Endothelial cell of umbilical vein (primary cell): ENCODE measurements at regions not wholly inside any gene's neighbourhood (a gene's known extent, or its start where the extent isn't known, plus 50 kb on each side); places are given as distances from the start of the nearest gene placed in this dataset.

Source experiments
- BruUV-seq: library from RNA; stranded (reverse); fragments of 400-500 nt; replicated peaks from 2 replicates; lab custom pipeline; 2021; lab: Mats Ljungman, UMichigan
- CTCF ChIA-PET: fragments of 300-600, 350-600 bp; sonication (Branson Sonifier 250); formaldehyde crosslinking; loops from one replicate; lab custom pipeline; 2021; ENCODE audit warnings: antibody characterized with exemption, inconsistent platforms; lab: Charles Lee
- POLR2A ChIA-PET: fragments of 300-600, 350-600 bp; sonication (Branson Sonifier 250); formaldehyde crosslinking; loops from one replicate; lab custom pipeline; 2021; ENCODE audit warnings: antibody characterized with exemption, inconsistent platforms; lab: Charles Lee
- DNase-seq: peaks from one replicate; pipeline ENCODE4 v3.0.0-alpha.2; 2011; ENCODE audit warnings: low read depth, low spot score
- FAIRE-seq: peaks from 2 replicates; lab custom pipeline; 2011; peaks lifted over from hg19 to GRCh38; lab: Jason Lieb, UNC
- H2AFZ ChIP-seq: 2 replicates; pipeline ENCODE4 v1.6.0; 2012; ENCODE audit warnings: low read depth, low read length, control low read depth, inconsistent platforms
- H3K27ac ChIP-seq: 2 replicates; pipeline ENCODE4 v1.5.1; 2011; ENCODE audit warnings: low read depth, mild to moderate bottlenecking, control low read depth, low read length, moderate library complexity; ENCODE audit not compliant: insufficient read depth
- H3K27me3 ChIP-seq, 2 experiments: 2 replicates each; pipeline versions ENCODE4 v1.6.0 to v1.6.1; 2011; ENCODE audit warnings: low read length in 2 of 2, mixed read lengths in 1 of 2; ENCODE audit not compliant: control insufficient read depth in 2 of 2, insufficient read depth in 2 of 2
- H3K36me3 ChIP-seq, 2 experiments: 2 replicates in 1 of 2; 3 replicates in 1 of 2; pipeline ENCODE4 v1.5.1; 2011; ENCODE audit warnings: low read length in 2 of 2, mild to moderate bottlenecking in 1 of 2, moderate library complexity in 1 of 2; ENCODE audit not compliant: control insufficient read depth in 2 of 2, insufficient read depth in 2 of 2; ENCODE audit errors: extremely low read depth in 1 of 2
- H3K4me1 ChIP-seq: 3 replicates; pipeline ENCODE4 v1.5.1; 2011; ENCODE audit warnings: mild to moderate bottlenecking, low read length; ENCODE audit not compliant: control insufficient read depth, insufficient read depth; ENCODE audit errors: extremely low read depth
- H3K4me2 ChIP-seq: 2 replicates; pipeline ENCODE4 v1.6.1; 2011; ENCODE audit warnings: low read length, control low read depth, mixed read lengths; ENCODE audit not compliant: insufficient read depth
- H3K4me3 ChIP-seq, 3 experiments: fragments of 200-600 bp in 1 of 3; sonication (generic), shearing (Covaris generic) in 1 of 3; replicated peaks in 1 of 3; 2 replicates each; pipeline ENCODE4 v1.5.1; 2011 to 2016; ENCODE audit warnings: control low read depth in 3 of 3, low read length in 3 of 3, mild to moderate bottlenecking in 2 of 3, inconsistent platforms in 1 of 3, low read depth in 1 of 3, moderate library complexity in 1 of 3; ENCODE audit not compliant: insufficient read depth in 1 of 3
- H3K79me2 ChIP-seq: 2 replicates; pipeline ENCODE4 v1.6.0; 2012; ENCODE audit warnings: low read length, inconsistent platforms; ENCODE audit not compliant: control insufficient read depth, insufficient read depth
- H3K9ac ChIP-seq: replicated peaks from 2 replicates; pipeline ENCODE3; 2011; ENCODE audit warnings: low read length, control low read depth; ENCODE audit not compliant: insufficient read depth; ENCODE audit errors: extremely low read depth
- H3K9me1 ChIP-seq: replicated peaks from 3 replicates; pipeline ENCODE4 v1.6.0; 2011; ENCODE audit warnings: mild to moderate bottlenecking, low read length; ENCODE audit not compliant: control insufficient read depth, insufficient read depth; ENCODE audit errors: extremely low read depth
- H3K9me3 ChIP-seq: replicated peaks from 2 replicates; pipeline ENCODE4 v1.5.1; 2012; ENCODE audit warnings: low read length, inconsistent platforms; ENCODE audit not compliant: control insufficient read depth, insufficient read depth
- H4K20me1 ChIP-seq: replicated peaks from 2 replicates; pipeline ENCODE3; 2011; ENCODE audit warnings: mild to moderate bottlenecking, low read length; ENCODE audit not compliant: control insufficient read depth, insufficient read depth; ENCODE audit errors: extremely low read depth
- CTCF ChIP-seq, 2 donors: IDR thresholded peaks; 1 replicate in 1 of 2; 2 replicates in 1 of 2; pipeline ENCODE4 v1.5.1; 2011; ENCODE audit warnings: low read length in 2 of 2, mild to moderate bottlenecking in 2 of 2, moderate library complexity in 2 of 2, control low read depth in 1 of 2, inconsistent platforms in 1 of 2, low read depth in 1 of 2; ENCODE audit not compliant: insufficient read depth in 1 of 2; ENCODE audit errors: extremely low read depth in 1 of 2
- EZH2 ChIP-seq: IDR thresholded peaks from 2 replicates; pipeline ENCODE4 v1.6.1; 2012; ENCODE audit warnings: borderline replicate concordance, low read depth, mild to moderate bottlenecking, moderate library complexity, low read length, inconsistent platforms; ENCODE audit not compliant: severe bottlenecking
- FOS ChIP-seq: IDR thresholded peaks from 2 replicates; pipeline ENCODE4 v1.6.1; 2011; ENCODE audit warnings: mild to moderate bottlenecking, low read length, moderate library complexity, borderline replicate concordance; ENCODE audit not compliant: insufficient read depth
- GATA2 ChIP-seq: IDR thresholded peaks from 2 replicates; pipeline ENCODE4 v1.7.0; 2011; ENCODE audit warnings: low read depth, mild to moderate bottlenecking, moderate library complexity, mixed read lengths, low read length; ENCODE audit not compliant: insufficient read length, insufficient read depth
- JUN ChIP-seq: IDR thresholded peaks from 2 replicates; pipeline ENCODE4 v1.6.1; 2011; ENCODE audit warnings: borderline replicate concordance, low read depth; ENCODE audit not compliant: insufficient read length, insufficient read depth
- MAX ChIP-seq: IDR thresholded peaks from 2 replicates; pipeline ENCODE4 v1.6.1; 2011; ENCODE audit not compliant: insufficient read depth, insufficient read length
- MYC ChIP-seq: IDR thresholded peaks from one replicate; pipeline ENCODE4 v1.6.1; 2011; ENCODE audit warnings: mild to moderate bottlenecking, low read depth, low read length
- POLR2A ChIP-seq: IDR thresholded peaks from 2 replicates; pipeline ENCODE4 v1.6.1; 2012; ENCODE audit warnings: low read depth, mild to moderate bottlenecking, control low read depth, low read length
- POLR2AphosphoS5 ChIP-seq: IDR thresholded peaks from 2 replicates; pipeline ENCODE4 v1.6.1; 2012; ENCODE audit warnings: low read depth, mild to moderate bottlenecking, control low read depth, low read length, moderate library complexity; ENCODE audit not compliant: insufficient read depth
- dilution Hi-C: fragments of 300-500 bp; cut with MboI; formaldehyde crosslinking; loops from one replicate; pipeline ENCODE4 v1.15.0; 2019; ENCODE audit warnings: low sequenced_read_pairs; ENCODE audit not compliant: extremely low pct_ligation_motif_present
- intact Hi-C: fragments of 100-400 bp; cut with micrococcal nuclease; formaldehyde crosslinking; loops from one replicate; pipeline ENCODE4 v1.10.0; 2022

- ChIA-PET CTCF (no interaction called here), POLR2A (no interaction called here)
- H3K9me3 ChIP-seq, result no peaks in the 10 kb centered on the region
- intact Hi-C loops (no loop called here), dilution Hi-C loops (no loop called here)
- no peak overlapping the region for H3K4me3 ChIP-seq
- FAIRE-seq (no peak), DNase-seq (no peak)
- no peak overlapping the region for H3K9ac ChIP-seq
- no peaks in the 10 kb centered on the region for H3K27me3 ChIP-seq
- H3K36me3 ChIP-seq, result no peaks in the 10 kb centered on the region
- no peaks in the 10 kb centered on the region for H3K79me2 ChIP-seq
- H4K20me1 ChIP-seq, result no peaks in the 10 kb centered on the region
- H3K9me1 ChIP-seq, result no peaks in the 10 kb centered on the region
- H3K27ac ChIP-seq, result no peak overlapping the region
- no peak for TF ChIP-seq POLR2A
- no peak for TF ChIP-seq EZH2
- TF ChIP-seq MYC, result no peak
- no peak for TF ChIP-seq FOS
- no peak for TF ChIP-seq CTCF (IDR thresholded peaks at IDR 0.05; ENCODE audit: extremely low read depth in 1 of 2, insufficient read depth in 1 of 2, low read depth in 1 of 2, low read length in 2 of 2)
- TF ChIP-seq POLR2AphosphoS5, result no peak
- no peak for TF ChIP-seq JUN
- no peak for TF ChIP-seq GATA2
- no peak for TF ChIP-seq MAX
- no TSS peak for BruUV-seq
- H2AFZ ChIP-seq, result no peak overlapping the region
- no peaks in the 10 kb centered on the region for H3K4me1 ChIP-seq
- H3K4me2 ChIP-seq, result no peak overlapping the region
Measured at GRCh38 chr12:74293689-74294131, 243.9 kb upstream of the ATXN7L3B start.
